ENCODE measurements at regions not wholly inside any gene's neighbourhood (a gene's known extent, or its start where the extent isn't known, plus 50 kb on each side); places are given as distances from the start of the nearest gene placed in this dataset.

DNA sequence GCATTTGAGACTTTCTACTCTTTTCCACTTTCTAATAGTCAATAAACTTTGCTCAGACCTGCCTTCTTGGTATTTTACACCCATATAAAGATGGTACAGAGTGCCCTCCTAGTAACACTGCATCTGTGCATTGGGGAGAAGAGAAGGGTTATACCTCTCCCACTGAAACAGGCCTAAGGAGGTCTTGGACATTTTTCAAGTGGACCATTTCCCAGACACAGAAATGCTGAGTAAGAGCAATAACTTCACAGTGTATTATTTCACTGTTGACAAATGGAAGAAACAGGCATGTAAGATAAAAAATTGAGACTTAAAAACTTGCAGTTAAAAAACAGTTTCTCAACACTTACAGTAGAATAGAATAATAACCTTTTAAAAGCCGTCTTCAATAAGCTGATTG lies 1224.0 kb upstream of the CDH18 start:
- H3F3A ChIP-seq (ENCODE audit: low read depth), result no peaks in the 10 kb centered on the region
- no peak overlapping the region for H2AFZ ChIP-seq (replicated peaks)
- no peaks in the 10 kb centered on the region for H3K79me2 ChIP-seq (ENCODE audit: low read depth)
- no peak overlapping the region for H3K4me3 Mint-ChIP-seq
- TF ChIP-seq EZH2phosphoT487 (IDR thresholded peaks at IDR 0.05) (no peak), EZH2 (IDR thresholded peaks at IDR 0.05) (no peak)
- TF ChIP-seq, protein P1, sequence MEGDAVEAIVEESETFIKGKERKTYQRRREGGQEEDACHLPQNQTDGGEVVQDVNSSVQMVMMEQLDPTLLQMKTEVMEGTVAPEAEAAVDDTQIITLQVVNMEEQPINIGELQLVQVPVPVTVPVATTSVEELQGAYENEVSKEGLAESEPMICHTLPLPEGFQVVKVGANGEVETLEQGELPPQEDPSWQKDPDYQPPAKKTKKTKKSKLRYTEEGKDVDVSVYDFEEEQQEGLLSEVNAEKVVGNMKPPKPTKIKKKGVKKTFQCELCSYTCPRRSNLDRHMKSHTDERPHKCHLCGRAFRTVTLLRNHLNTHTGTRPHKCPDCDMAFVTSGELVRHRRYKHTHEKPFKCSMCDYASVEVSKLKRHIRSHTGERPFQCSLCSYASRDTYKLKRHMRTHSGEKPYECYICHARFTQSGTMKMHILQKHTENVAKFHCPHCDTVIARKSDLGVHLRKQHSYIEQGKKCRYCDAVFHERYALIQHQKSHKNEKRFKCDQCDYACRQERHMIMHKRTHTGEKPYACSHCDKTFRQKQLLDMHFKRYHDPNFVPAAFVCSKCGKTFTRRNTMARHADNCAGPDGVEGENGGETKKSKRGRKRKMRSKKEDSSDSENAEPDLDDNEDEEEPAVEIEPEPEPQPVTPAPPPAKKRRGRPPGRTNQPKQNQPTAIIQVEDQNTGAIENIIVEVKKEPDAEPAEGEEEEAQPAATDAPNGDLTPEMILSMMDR (IDR thresholded peaks at IDR 0.05), result no peak
- no peaks in the 10 kb centered on the region for H3K27me3 Mint-ChIP-seq (ENCODE audit: insufficient read depth, low read depth)
- no peaks in the 10 kb centered on the region for H3K36me3 Mint-ChIP-seq
- no peak overlapping the region for H3K27ac ChIP-seq
- H3K36me3 ChIP-seq, result no peaks in the 10 kb centered on the region
- DNase-seq (ENCODE audit: low spot score), result no peak
- no peak overlapping the region for H3K4me2 ChIP-seq
- H4K20me1 ChIP-seq (ENCODE audit: low read depth), result no peaks in the 10 kb centered on the region
- H3K4me1 ChIP-seq, result no peaks in the 10 kb centered on the region
- H3K9ac ChIP-seq, result no peak overlapping the region
- no peaks in the 10 kb centered on the region for H3K9me3 Mint-ChIP-seq
- no peaks in the 10 kb centered on the region for H3K27me3 ChIP-seq
- no peaks in the 10 kb centered on the region for H3K9me3 ChIP-seq (ENCODE audit: low read depth)
- no peaks in the 10 kb centered on the region for H3K4me1 Mint-ChIP-seq
- H3K27ac Mint-ChIP-seq, result no peak overlapping the region
- H3K4me3 ChIP-seq, result no peak overlapping the region

DNA sequence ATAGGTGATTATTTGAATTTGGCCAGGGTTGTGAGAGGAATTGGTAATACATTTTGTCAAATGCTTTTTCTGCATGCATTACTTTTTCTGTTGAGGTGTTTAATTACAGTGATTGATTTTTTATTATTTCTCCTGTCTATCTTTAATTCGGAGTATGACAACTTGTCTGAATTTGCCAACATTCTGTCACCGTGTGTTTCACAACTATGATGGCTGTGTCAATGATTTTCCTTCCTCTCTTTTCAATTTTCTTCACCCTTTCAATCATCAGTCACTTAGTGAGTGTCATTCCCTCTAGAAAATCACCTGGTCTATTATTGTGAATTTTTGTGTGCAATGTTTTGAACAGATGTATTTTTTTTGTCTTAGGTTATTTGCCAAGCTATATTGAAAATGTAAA lies 1221.4 kb upstream of the CDH18 start:
- H4K20me1 ChIP-seq (ENCODE audit: low read depth), result no peaks in the 10 kb centered on the region
- H3F3A ChIP-seq (ENCODE audit: low read depth), result no peaks in the 10 kb centered on the region
- H3K27me3 ChIP-seq, result no peaks in the 10 kb centered on the region
- Mint-ChIP-seq H3K4me3 (no peak overlapping the region), H3K4me1 (no peaks in the 10 kb centered on the region), H3K36me3 (no peaks in the 10 kb centered on the region), H3K27me3 (ENCODE audit: insufficient read depth, low read depth) (no peaks in the 10 kb centered on the region), H3K9me3 (no peaks in the 10 kb centered on the region), H3K27ac (no peak overlapping the region)
- no peak for TF ChIP-seq EZH2 (IDR thresholded peaks at IDR 0.05)
- TF ChIP-seq, protein P1 (IDR thresholded peaks at IDR 0.05), result no peak
- no peak for TF ChIP-seq EZH2phosphoT487 (IDR thresholded peaks at IDR 0.05)
- DNase-seq (ENCODE audit: low spot score), result no peak
- H2AFZ ChIP-seq (replicated peaks), result no peak overlapping the region
- H3K4me2 ChIP-seq, result no peak overlapping the region
- no peaks in the 10 kb centered on the region for H3K36me3 ChIP-seq
- H3K27ac ChIP-seq, result no peak overlapping the region
- no peak overlapping the region for H3K4me3 ChIP-seq
- H3K9ac ChIP-seq, result no peak overlapping the region
- no peaks in the 10 kb centered on the region for H3K4me1 ChIP-seq
- no peaks in the 10 kb centered on the region for H3K79me2 ChIP-seq (ENCODE audit: low read depth)
- H3K9me3 ChIP-seq (ENCODE audit: low read depth), result no peaks in the 10 kb centered on the region

DNA sequence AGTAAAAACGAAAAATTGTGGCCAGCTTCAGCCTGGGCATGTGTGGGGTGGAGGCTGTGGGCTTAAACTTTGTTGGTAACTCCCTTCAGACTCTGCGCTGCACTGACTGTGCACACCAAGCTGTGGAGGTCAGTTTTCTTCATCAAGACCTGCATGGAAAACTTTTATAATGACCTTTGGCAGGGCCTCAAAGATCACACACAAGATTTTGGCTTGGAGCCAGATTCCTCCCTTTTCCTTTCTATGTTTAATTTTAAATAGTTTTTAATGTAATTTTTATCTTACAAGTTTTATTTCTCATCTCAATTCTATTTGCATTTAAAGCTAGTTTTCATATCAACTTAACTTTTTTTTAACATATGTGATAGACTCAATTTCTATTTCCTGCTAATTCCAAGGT lies 1211.1 kb upstream of the CDH18 start:
- H3K27ac Mint-ChIP-seq, result no peak overlapping the region

More for the DNA sequence above, 1211.1 kb upstream of the CDH18 start:
- no peak for DNase-seq (ENCODE audit: low spot score)
- TF ChIP-seq EZH2phosphoT487 (IDR thresholded peaks at IDR 0.05) (no peak), EZH2 (IDR thresholded peaks at IDR 0.05) (no peak)
- TF ChIP-seq, protein P1 (IDR thresholded peaks at IDR 0.05), result no peak
- no peaks in the 10 kb centered on the region for H3K9me3 Mint-ChIP-seq
- H3K4me3 Mint-ChIP-seq, result no peak overlapping the region
- no peaks in the 10 kb centered on the region for H3K27me3 Mint-ChIP-seq (ENCODE audit: insufficient read depth, low read depth)
- Histone ChIP-seq H3K27ac (no peak overlapping the region), H3K36me3 (no peaks in the 10 kb centered on the region), H3K27me3 (no peaks in the 10 kb centered on the region), H3K9me3 (ENCODE audit: low read depth) (no peaks in the 10 kb centered on the region), H3K4me2 (no peak overlapping the region), H3K4me3 (no peak overlapping the region), H4K20me1 (ENCODE audit: low read depth) (no peaks in the 10 kb centered on the region), H3K79me2 (ENCODE audit: low read depth) (no peaks in the 10 kb centered on the region), H3F3A (ENCODE audit: low read depth) (no peaks in the 10 kb centered on the region), H3K4me1 (no peaks in the 10 kb centered on the region), H2AFZ (replicated peaks) (no peak overlapping the region), H3K9ac (no peak overlapping the region)
- H3K36me3 Mint-ChIP-seq, result no peaks in the 10 kb centered on the region
- H3K4me1 Mint-ChIP-seq, result no peaks in the 10 kb centered on the region

Data from neural progenitor cell (in vitro differentiated cells).